GM12878 (cell line): ENCODE measurements at regions not wholly inside any gene's neighbourhood (a gene's known extent, or its start where the extent isn't known, plus 50 kb on each side); places are given as distances from the start of the nearest gene placed in this dataset.

Experiments
- IRF3 ChIP-seq: fragments of 450-650 bp; IDR thresholded peaks from 2 replicates; pipeline ENCODE4 v1.6.1; 2014; ENCODE audit warnings: mild to moderate bottlenecking
- KAT2A ChIP-seq: conservative IDR thresholded peaks from 2 replicates; pipeline ENCODE4 v1.6.1; 2011; ENCODE audit warnings: low read depth, low read length; ENCODE audit not compliant: control insufficient read depth
- NFIC ChIP-seq: IDR thresholded peaks from 2 replicates; pipeline ENCODE4 v1.6.1; 2012; ENCODE audit warnings: low read depth, mild to moderate bottlenecking, inconsistent platforms, low read length, moderate library complexity
- PKNOX1 ChIP-seq: fragments of 450-650 bp; IDR thresholded peaks from 2 replicates; pipeline ENCODE4 v1.6.1; 2016; ENCODE audit warnings: mild to moderate bottlenecking
- POU2F2 ChIP-seq: IDR thresholded peaks from 3 replicates; pipeline ENCODE4 v1.6.1; 2011; ENCODE audit warnings: low read depth, mild to moderate bottlenecking, low read length, borderline replicate concordance
- RFX5 ChIP-seq: IDR thresholded peaks from 2 replicates; pipeline ENCODE4 v1.6.1; 2011; ENCODE audit warnings: low read depth, low read length, improper control_type of control experiment
- SMARCA5 ChIP-seq: fragments of 450-650 bp; IDR thresholded peaks from 2 replicates; pipeline ENCODE4 v1.6.1; 2017; ENCODE audit warnings: mild to moderate bottlenecking
- SUPT20H ChIP-seq: IDR thresholded peaks from 2 replicates; pipeline ENCODE4 v1.6.1; 2011; ENCODE audit warnings: low read depth, mild to moderate bottlenecking, low read length, moderate library complexity, borderline replicate concordance; ENCODE audit not compliant: control insufficient read depth
- ZNF622 ChIP-seq: fragments of 450-650 bp; IDR thresholded peaks from 2 replicates; pipeline ENCODE4 v1.6.1; 2017; ENCODE audit warnings: mild to moderate bottlenecking, inconsistent platforms
- ZSCAN29 ChIP-seq: fragments of 450-650 bp; IDR thresholded peaks from 2 replicates; pipeline ENCODE4 v1.6.1; 2017; ENCODE audit warnings: mild to moderate bottlenecking, moderate library complexity
- TF ChIP-seq, protein P1 (sequence below): fragments of 450-650 bp; IDR thresholded peaks from 2 replicates; pipeline ENCODE4 v1.6.1; 2017; ENCODE audit warnings: antibody characterized with exemption, mild to moderate bottlenecking, moderate library complexity

DNA sequence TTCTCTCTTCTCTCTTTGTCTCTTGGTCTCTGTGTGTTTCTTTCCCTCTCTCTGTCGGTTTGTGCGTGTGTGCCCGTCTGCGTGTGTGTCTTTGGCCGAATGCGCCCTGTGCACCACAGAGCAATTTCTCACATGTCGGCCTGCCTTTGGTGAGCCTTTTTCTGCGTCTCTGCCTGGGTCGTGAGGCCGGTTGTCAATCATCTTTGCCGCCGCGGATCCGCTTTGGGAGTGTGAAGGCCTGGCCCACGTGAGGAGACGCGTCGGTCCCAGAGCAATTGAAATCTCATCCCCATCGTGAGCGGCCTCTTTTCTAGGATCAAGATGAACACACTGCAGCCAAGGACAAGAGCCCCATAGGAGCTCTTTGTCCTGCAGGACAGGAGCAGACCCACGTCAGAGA lies 580.7 kb upstream of the ZNF337 start (continued):
- TF ChIP-seq, protein P1, sequence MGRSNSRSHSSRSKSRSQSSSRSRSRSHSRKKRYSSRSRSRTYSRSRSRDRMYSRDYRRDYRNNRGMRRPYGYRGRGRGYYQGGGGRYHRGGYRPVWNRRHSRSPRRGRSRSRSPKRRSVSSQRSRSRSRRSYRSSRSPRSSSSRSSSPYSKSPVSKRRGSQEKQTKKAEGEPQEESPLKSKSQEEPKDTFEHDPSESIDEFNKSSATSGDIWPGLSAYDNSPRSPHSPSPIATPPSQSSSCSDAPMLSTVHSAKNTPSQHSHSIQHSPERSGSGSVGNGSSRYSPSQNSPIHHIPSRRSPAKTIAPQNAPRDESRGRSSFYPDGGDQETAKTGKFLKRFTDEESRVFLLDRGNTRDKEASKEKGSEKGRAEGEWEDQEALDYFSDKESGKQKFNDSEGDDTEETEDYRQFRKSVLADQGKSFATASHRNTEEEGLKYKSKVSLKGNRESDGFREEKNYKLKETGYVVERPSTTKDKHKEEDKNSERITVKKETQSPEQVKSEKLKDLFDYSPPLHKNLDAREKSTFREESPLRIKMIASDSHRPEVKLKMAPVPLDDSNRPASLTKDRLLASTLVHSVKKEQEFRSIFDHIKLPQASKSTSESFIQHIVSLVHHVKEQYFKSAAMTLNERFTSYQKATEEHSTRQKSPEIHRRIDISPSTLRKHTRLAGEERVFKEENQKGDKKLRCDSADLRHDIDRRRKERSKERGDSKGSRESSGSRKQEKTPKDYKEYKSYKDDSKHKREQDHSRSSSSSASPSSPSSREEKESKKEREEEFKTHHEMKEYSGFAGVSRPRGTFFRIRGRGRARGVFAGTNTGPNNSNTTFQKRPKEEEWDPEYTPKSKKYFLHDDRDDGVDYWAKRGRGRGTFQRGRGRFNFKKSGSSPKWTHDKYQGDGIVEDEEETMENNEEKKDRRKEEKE = no peak
- TF ChIP-seq RFX5 = no peak
- TF ChIP-seq KAT2A = no peak
- TF ChIP-seq ZSCAN29 = no peak
- TF ChIP-seq ZNF622 = no peak
- no peak for TF ChIP-seq POU2F2
- no peak for TF ChIP-seq NFIC
- no peak for TF ChIP-seq PKNOX1
- TF ChIP-seq SUPT20H = no peak
- TF ChIP-seq SMARCA5 = no peak
- no peak for TF ChIP-seq IRF3
